Spleen (tissue), 7 donors: ENCODE measurements at regions not wholly inside any gene's neighbourhood (a gene's known extent, or its start where the extent isn't known, plus 50 kb on each side); places are given as distances from the start of the nearest gene placed in this dataset.

Experiments used
- CTCF ChIP-seq, 11 experiments: fragments of 200-600 bp in 7 of 11; fragments of 450-650 bp in 4 of 11; sonication (generic) in 4 of 11; IDR thresholded peaks in 8 of 11; conservative IDR thresholded peaks in 3 of 11; 1 replicate in 7 of 11; 2 replicates in 4 of 11; pipeline versions ENCODE4 v1.4.0 to v1.8.0; 2016 to 2021; ENCODE audit warnings: antibody characterized with exemption in 11 of 11, inconsistent platforms in 4 of 11, mild to moderate bottlenecking in 1 of 11
- POLR2A ChIP-seq, 3 donors: fragments of 450-650 bp; IDR thresholded peaks; one replicate each; pipeline ENCODE4 v1.5.1; 2017; ENCODE audit warnings: antibody characterized with exemption in 3 of 3, mild to moderate bottlenecking in 1 of 3
- POLR2AphosphoS5 ChIP-seq, 3 donors: sonication (generic); formaldehyde crosslinking; IDR thresholded peaks; one replicate each; pipeline ENCODE4 v1.5.1; 2017; ENCODE audit warnings: antibody characterized with exemption in 3 of 3
- donor health status: DM: no; HTN: no; CAD: no; lungs with moderate emphysema.
- donor health status: DM: no; HTN: no; CAD: no.
- donor health status: DM: no; HTN: no; CAD: no.

GRCh38 chr20:54294094-54294493 is 86.2 kb downstream of the PFDN4 start:
- TF ChIP-seq CTCF (IDR thresholded peaks at IDR 0.05 in 8 of 11, conservative IDR thresholded peaks at IDR 0.05 in 3 of 11) (no peak), POLR2AphosphoS5 (IDR thresholded peaks at IDR 0.05) (no peak), POLR2A (IDR thresholded peaks at IDR 0.05) (no peak)
